NCI-H446 treated with DMSO at 0.1 percent for 48 hours (cell line): ENCODE measurements at regions not wholly inside any gene's neighbourhood (a gene's known extent, or its start where the extent isn't known, plus 50 kb on each side); places are given as distances from the start of the nearest gene placed in this dataset.
A peak's percentile ranks its signal among the peaks of the same experiment; 100 is the strongest.
"Not testable (repeated sequence)": the region's sequence is repeated elsewhere in the genome, so short reads cannot be mapped to it uniquely, and the experiment has no call there.

Experiments
- DNase-seq: peaks from one replicate; lab custom pipeline; 2025; lab: John Stamatoyannopoulos, UW

- DNase-seq, result not testable (repeated sequence)
These were observed 200.5 kb upstream of the DIPK2B start for GRCh38 chrX:45400951-45401725.

- DNase-seq, result no peak
These were observed 199.5 kb upstream of the DIPK2B start for GRCh38 chrX:45400027-45400779.

- no peak for DNase-seq
These were observed 185.1 kb upstream of the DIPK2B start for GRCh38 chrX:45385757-45386156.

GRCh38 chrX:45381841-45382240 is 181.2 kb upstream of the DIPK2B start:
- DNase-seq, result no peak

GRCh38 chrX:45381366-45381765 is 180.7 kb upstream of the DIPK2B start:
- DNase-seq, result no peak

- no peak for DNase-seq
These were observed 178.6 kb upstream of the DIPK2B start for GRCh38 chrX:45379236-45379635.

GRCh38 chrX:45372151-45372550 is 171.5 kb upstream of the DIPK2B start:
- DNase-seq, result no peak

- DNase-seq, result no peak
These were observed 168.0 kb upstream of the DIPK2B start for GRCh38 chrX:45368705-45369104.

GRCh38 chrX:45363596-45363995 is 162.9 kb upstream of the DIPK2B start:
- no peak for DNase-seq

- no peak for DNase-seq
These were observed 159.9 kb upstream of the DIPK2B start for GRCh38 chrX:45360571-45360970.

- DNase-seq, result no peak
These were observed 157.7 kb upstream of the DIPK2B start for GRCh38 chrX:45358392-45358791.

GRCh38 chrX:45353456-45353855 is 152.8 kb upstream of the DIPK2B start:
- peak; percentile 55 for DNase-seq

- no peak for DNase-seq
These were observed 151.9 kb upstream of the DIPK2B start for GRCh38 chrX:45352611-45353010.

- peak; percentile 22 for DNase-seq
These were observed 150.8 kb upstream of the DIPK2B start for GRCh38 chrX:45351478-45351877.

GRCh38 chrX:45348296-45348695 is 147.6 kb upstream of the DIPK2B start:
- no peak for DNase-seq

- no peak for DNase-seq
These were observed 147.2 kb upstream of the DIPK2B start for GRCh38 chrX:45347877-45348276.

GRCh38 chrX:45344594-45344993 is 143.9 kb upstream of the DIPK2B start:
- no peak for DNase-seq

- no peak for DNase-seq
These were observed 128.5 kb upstream of the DIPK2B start for GRCh38 chrX:45329217-45329616.

- DNase-seq, result no peak
These were observed 124.3 kb upstream of the DIPK2B start for GRCh38 chrX:45324941-45325340.

GRCh38 chrX:45323387-45323786 is 122.7 kb upstream of the DIPK2B start:
- no peak for DNase-seq

- no peak for DNase-seq
These were observed 122.1 kb upstream of the DIPK2B start for GRCh38 chrX:45322820-45323219.

GRCh38 chrX:45322382-45322781 is 121.7 kb upstream of the DIPK2B start:
- peak; percentile 2 for DNase-seq

GRCh38 chrX:45320191-45320590 is 119.5 kb upstream of the DIPK2B start:
- DNase-seq, result no peak
